ENCODE measurements at regions not wholly inside any gene's neighbourhood (a gene's known extent, or its start where the extent isn't known, plus 50 kb on each side); places are given as distances from the start of the nearest gene placed in this dataset.

DNA sequence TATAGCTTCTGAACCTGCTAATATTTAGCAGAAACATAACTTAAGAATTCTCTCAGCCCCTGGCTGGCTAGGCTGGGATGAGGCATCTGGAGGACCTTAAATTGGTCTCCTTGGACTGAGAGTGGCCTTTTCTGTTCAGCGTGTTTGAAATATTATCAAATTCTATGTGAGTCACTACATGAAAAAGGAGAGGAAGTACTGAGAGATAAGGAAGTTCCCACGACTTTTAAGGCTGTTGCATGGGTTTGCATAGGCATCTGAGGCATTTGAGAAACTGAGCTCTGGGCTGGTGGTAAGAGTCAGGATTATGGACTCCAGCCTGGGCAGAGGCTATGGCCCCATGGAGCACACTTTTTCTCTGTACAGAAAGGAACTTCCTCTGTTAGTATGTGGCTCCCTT is 816.2 kb upstream of the GRAMD2B start:
- intact Hi-C loops (cut with DNase I; ENCODE audit: low total_unique reads), result no loop called here
- H3K36me3 ChIP-seq, result no peaks in the 10 kb centered on the region
- DNase-seq (no peak), ATAC-seq (no peak)
- no peak overlapping the region for H3K4me3 ChIP-seq
- TF ChIP-seq, protein P1, sequence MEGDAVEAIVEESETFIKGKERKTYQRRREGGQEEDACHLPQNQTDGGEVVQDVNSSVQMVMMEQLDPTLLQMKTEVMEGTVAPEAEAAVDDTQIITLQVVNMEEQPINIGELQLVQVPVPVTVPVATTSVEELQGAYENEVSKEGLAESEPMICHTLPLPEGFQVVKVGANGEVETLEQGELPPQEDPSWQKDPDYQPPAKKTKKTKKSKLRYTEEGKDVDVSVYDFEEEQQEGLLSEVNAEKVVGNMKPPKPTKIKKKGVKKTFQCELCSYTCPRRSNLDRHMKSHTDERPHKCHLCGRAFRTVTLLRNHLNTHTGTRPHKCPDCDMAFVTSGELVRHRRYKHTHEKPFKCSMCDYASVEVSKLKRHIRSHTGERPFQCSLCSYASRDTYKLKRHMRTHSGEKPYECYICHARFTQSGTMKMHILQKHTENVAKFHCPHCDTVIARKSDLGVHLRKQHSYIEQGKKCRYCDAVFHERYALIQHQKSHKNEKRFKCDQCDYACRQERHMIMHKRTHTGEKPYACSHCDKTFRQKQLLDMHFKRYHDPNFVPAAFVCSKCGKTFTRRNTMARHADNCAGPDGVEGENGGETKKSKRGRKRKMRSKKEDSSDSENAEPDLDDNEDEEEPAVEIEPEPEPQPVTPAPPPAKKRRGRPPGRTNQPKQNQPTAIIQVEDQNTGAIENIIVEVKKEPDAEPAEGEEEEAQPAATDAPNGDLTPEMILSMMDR (IDR thresholded peaks at IDR 0.05 in 4 of 5, conservative IDR thresholded peaks at IDR 0.05 in 1 of 5), result no peak
- TF ChIP-seq POLR2A (IDR thresholded peaks at IDR 0.05), result no peak
- no peaks in the 10 kb centered on the region for H3K9me3 ChIP-seq
- H3K27ac ChIP-seq, result no peak overlapping the region
- H3K27me3 ChIP-seq, result no peaks in the 10 kb centered on the region
- in situ Hi-C loops (cut with MboI; ENCODE audit: low sequenced_read_pairs in 4 of 4), result no loop called here
- no peaks in the 10 kb centered on the region for H3K4me1 ChIP-seq

DNA sequence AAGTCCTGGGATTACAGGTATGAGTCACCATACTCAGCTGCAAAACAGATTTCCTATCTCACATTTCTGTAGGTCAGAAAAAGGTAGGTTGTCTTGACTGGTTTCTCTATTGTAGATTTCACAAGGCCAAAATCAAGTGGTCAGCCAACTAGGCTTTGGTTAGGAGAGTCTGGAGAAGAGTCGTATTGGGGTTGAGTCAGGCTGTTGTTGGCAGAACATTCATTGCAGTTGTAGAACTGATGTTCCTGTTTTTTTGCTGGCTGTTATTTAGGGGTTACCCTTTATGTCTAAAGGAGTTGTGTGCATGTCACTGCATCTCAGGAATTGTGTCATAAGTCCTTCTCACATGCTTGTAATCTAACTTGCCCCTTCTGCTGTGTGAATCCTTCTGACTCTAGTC is 814.2 kb upstream of the GRAMD2B start:
- no peak overlapping the region for H3K4me3 ChIP-seq
- peaks cover 5 to 9% of the 10 kb centered on the region in 2 donors for H3K4me1 ChIP-seq
- TF ChIP-seq POLR2A (IDR thresholded peaks at IDR 0.05), result no peak
- TF ChIP-seq, protein P1 (IDR thresholded peaks at IDR 0.05 in 4 of 5, conservative IDR thresholded peaks at IDR 0.05 in 1 of 5), result no peak
- DNase-seq, result no peak
- ATAC-seq, result no peak
- H3K36me3 ChIP-seq, result no peaks in the 10 kb centered on the region
- no peak overlapping the region for H3K27ac ChIP-seq
- intact Hi-C loops (cut with DNase I; ENCODE audit: low total_unique reads) (no loop called here), in situ Hi-C loops (cut with MboI; ENCODE audit: low sequenced_read_pairs in 4 of 4) (no loop called here)
- no peaks in the 10 kb centered on the region for H3K27me3 ChIP-seq
- H3K9me3 ChIP-seq, result no peaks in the 10 kb centered on the region

DNA sequence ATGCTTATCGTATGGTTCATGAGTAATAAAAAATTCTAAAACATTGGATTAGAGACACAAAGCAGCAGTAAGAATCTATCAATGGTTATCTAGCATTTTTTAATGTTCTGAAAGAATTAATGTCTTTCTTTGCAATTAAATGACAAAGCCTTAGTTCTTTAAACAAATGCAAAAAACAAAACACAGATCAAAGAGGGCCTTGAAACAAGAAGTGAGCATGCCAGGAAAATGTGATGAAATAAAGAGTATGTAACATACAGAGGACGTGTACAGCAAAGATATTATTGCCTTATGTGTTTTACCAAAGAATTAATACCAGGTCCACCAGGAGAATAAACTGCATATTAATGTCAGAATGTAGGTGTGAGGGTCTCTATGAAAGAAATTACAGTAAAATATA is 812.3 kb upstream of the GRAMD2B start:
- no peaks in the 10 kb centered on the region for H3K27me3 ChIP-seq
- intact Hi-C loops (cut with DNase I; ENCODE audit: low total_unique reads), result loop anchor here (5.0 kb wide), 2 partner anchors 124 to 199 kb away; no protein-coding TSS in a partner anchor
- DNase-seq, result no peak
- in situ Hi-C loops (cut with MboI; ENCODE audit: low sequenced_read_pairs in 4 of 4), result no loop called here
- H3K4me1 ChIP-seq, result peaks cover 5 to 9% of the 10 kb centered on the region in 2 donors
- no peaks in the 10 kb centered on the region for H3K36me3 ChIP-seq
- ATAC-seq, result no peak
- no peak overlapping the region for H3K4me3 ChIP-seq
- TF ChIP-seq POLR2A (IDR thresholded peaks at IDR 0.05), result no peak
- TF ChIP-seq, protein P1 (IDR thresholded peaks at IDR 0.05 in 4 of 5, conservative IDR thresholded peaks at IDR 0.05 in 1 of 5), result no peak
- no peak overlapping the region for H3K27ac ChIP-seq
- no peaks in the 10 kb centered on the region for H3K9me3 ChIP-seq

DNA sequence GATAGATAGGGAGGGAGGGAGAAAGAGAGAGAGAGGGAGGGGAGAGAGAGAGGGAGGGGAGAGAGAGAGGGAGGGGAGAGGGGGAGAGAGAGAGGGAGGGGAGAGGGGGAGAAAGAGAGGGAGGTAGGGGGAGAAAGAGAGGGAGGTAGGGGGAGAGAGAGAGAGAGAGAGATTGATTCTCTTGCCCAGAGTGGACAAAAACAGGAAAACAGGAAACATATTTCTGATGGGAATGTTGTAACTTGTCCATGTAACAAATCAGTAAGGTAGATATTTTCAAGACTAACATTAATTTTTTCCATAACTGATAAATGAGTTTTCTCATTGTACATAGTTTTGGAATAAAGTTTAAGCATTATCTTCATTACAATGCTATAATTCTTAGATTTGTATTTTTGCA is 811.7 kb upstream of the GRAMD2B start:
- Histone ChIP-seq H3K4me1 (peaks cover 5 to 9% of the 10 kb centered on the region in 2 donors), H3K27me3 (no peaks in the 10 kb centered on the region), H3K4me3 (no peak overlapping the region), H3K27ac (no peak overlapping the region), H3K9me3 (no peaks in the 10 kb centered on the region), H3K36me3 (no peaks in the 10 kb centered on the region)
- in situ Hi-C loops (cut with MboI; ENCODE audit: low sequenced_read_pairs in 4 of 4) (no loop called here), intact Hi-C loops (cut with DNase I; ENCODE audit: low total_unique reads) (loop anchor here (5.0 kb wide), 2 partner anchors 124 to 199 kb away; no protein-coding TSS in a partner anchor)
- ATAC-seq, result no peak
- TF ChIP-seq, protein P1 (IDR thresholded peaks at IDR 0.05 in 4 of 5, conservative IDR thresholded peaks at IDR 0.05 in 1 of 5), result no peak
- no peak for TF ChIP-seq POLR2A (IDR thresholded peaks at IDR 0.05)
- no peak for DNase-seq

DNA sequence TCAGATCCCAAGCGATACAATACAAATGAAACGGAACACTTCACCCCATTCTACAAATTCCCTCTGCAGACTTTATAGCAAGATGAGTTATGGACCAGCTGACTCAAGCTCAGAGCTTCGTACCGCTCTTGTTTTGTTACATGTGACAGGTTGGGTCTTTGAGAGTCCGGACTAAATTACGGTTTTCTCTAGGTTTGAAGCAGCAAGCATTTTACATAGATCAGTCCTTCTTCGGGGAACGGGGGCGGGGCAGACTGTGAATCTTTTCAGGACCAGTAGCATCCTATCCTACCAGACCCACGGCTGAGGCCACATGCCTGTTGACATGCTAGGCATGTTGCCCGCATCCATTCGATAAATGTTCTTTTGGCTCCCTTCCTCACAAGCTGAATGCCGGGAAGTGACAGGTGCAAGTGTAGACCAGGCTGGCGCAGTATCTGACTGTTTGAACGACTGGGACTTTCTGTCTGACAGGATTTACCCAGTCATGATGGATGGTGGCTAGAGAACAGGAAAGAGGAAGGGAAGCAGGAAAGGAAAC is 811.0 kb upstream of the GRAMD2B start:
- no peak overlapping the region for H3K27ac ChIP-seq
- in situ Hi-C loops (cut with MboI; ENCODE audit: low sequenced_read_pairs in 4 of 4) (no loop called here), intact Hi-C loops (cut with DNase I; ENCODE audit: low total_unique reads) (loop anchor here (5.0 kb wide), 2 partner anchors 125 to 200 kb away; no protein-coding TSS in a partner anchor)
- peaks cover 5 to 9% of the 10 kb centered on the region in 2 donors for H3K4me1 ChIP-seq
- TF ChIP-seq POLR2A (IDR thresholded peaks at IDR 0.05), result no peak
- TF ChIP-seq, protein P1 (IDR thresholded peaks at IDR 0.05 in 4 of 5, conservative IDR thresholded peaks at IDR 0.05 in 1 of 5), result no peak
- no peaks in the 10 kb centered on the region for H3K36me3 ChIP-seq
- H3K27me3 ChIP-seq, result no peaks in the 10 kb centered on the region
- DNase-seq, result peak; percentile 4 to 18
- ATAC-seq, result peak; percentile 73 to 91
- peak overlapping the region in 1 of 4 donors; percentile 5 for H3K4me3 ChIP-seq
- no peaks in the 10 kb centered on the region for H3K9me3 ChIP-seq

Data from gastrocnemius medialis (tissue), 4 donors.